T-cell (primary cell): ENCODE measurements at regions not wholly inside any gene's neighbourhood (a gene's known extent, or its start where the extent isn't known, plus 50 kb on each side); places are given as distances from the start of the nearest gene placed in this dataset.

Experiments used
- ATAC-seq, 4 experiments: fragments of 200-7000 bp in 3 of 4; fragments of 150-1000 bp in 1 of 4; cut with Tn5 transposase; replicated peaks in 1 of 4; 1 replicate in 3 of 4; 2 replicates in 1 of 4; pipeline ENCODE4 v1.10.0; 2021; ENCODE audit warnings: moderate library complexity in 3 of 4, mild to moderate bottlenecking in 2 of 4, moderate number of reproducible peaks in 1 of 4
- CTCF ChIA-PET, 2 donors: fragments of 300-600 bp; sonication (Branson Sonifier 250); formaldehyde crosslinking; loops; one replicate each; lab custom pipeline; 2022; ENCODE audit warnings: antibody characterized with exemption in 2 of 2; lab: Charles Lee
- POLR2A ChIA-PET, 2 donors: fragments of 300-600 bp; sonication (Branson Sonifier 250); formaldehyde crosslinking; loops; one replicate each; lab custom pipeline; 2022; ENCODE audit warnings: antibody characterized with exemption in 2 of 2; lab: Charles Lee
- DNase-seq, 35 experiments: peaks; one replicate each; pipeline versions ENCODE4 v3.0.0 to v3.0.0-alpha.2; 2013 to 2023
- H3K27ac ChIP-seq: one replicate; pipeline ENCODE4 v1.5.1; 2013; ENCODE audit warnings: low read length
- H3K27me3 ChIP-seq, 2 experiments: replicated peaks in 1 of 2; 1 replicate in 1 of 2; 2 replicates in 1 of 2; pipeline versions ENCODE4 v1.6.1 to v1.7.0; 2013; ENCODE audit warnings: low read length in 1 of 2, mixed read lengths in 1 of 2; ENCODE audit not compliant: control insufficient read depth in 2 of 2, insufficient read depth in 2 of 2; ENCODE audit errors: extremely low read depth in 1 of 2
- H3K36me3 ChIP-seq, 2 donors: 1 replicate in 1 of 2; 2 replicates in 1 of 2; pipeline versions ENCODE4 v1.6.1 to v1.7.0; 2013; ENCODE audit warnings: low read length in 1 of 2; ENCODE audit not compliant: control insufficient read depth in 2 of 2, insufficient read depth in 1 of 2; ENCODE audit errors: extremely low read depth in 1 of 2
- H3K4me1 ChIP-seq, 2 experiments: 1 replicate in 1 of 2; 2 replicates in 1 of 2; pipeline versions ENCODE4 v1.6.1 to v1.7.0; 2013; ENCODE audit warnings: low read length in 2 of 2, mixed read lengths in 1 of 2; ENCODE audit not compliant: insufficient read depth in 2 of 2, control insufficient read depth in 1 of 2; ENCODE audit errors: extremely low read depth in 1 of 2
- H3K4me3 ChIP-seq, 2 donors: 1 replicate in 1 of 2; 2 replicates in 1 of 2; pipeline versions ENCODE4 v1.5.1 to v1.7.0; 2013; ENCODE audit warnings: mild to moderate bottlenecking in 2 of 2, low read length in 1 of 2, moderate library complexity in 1 of 2; ENCODE audit not compliant: control insufficient read depth in 1 of 2; ENCODE audit errors: extremely low read depth in 1 of 2
- H3K9me3 ChIP-seq: 2 replicates; pipeline ENCODE4 v1.7.0; 2013
- H3K27ac Mint-ChIP-seq, 2 donors: one replicate each; pipeline ENCODE4 v1.8.0; 2020 to 2021; ENCODE audit warnings: mild to moderate bottlenecking in 2 of 2, mixed read lengths in 2 of 2
- H3K27me3 Mint-ChIP-seq, 2 donors: one replicate each; pipeline ENCODE4 v1.8.0; 2021 to 2022; ENCODE audit warnings: mixed read lengths in 2 of 2
- H3K36me3 Mint-ChIP-seq: one replicate; pipeline ENCODE4 v1.8.0; 2021; ENCODE audit warnings: mixed read lengths
- H3K4me1 Mint-ChIP-seq, 3 donors: one replicate each; pipeline ENCODE4 v1.8.0; 2020 to 2022; ENCODE audit warnings: mixed read lengths in 3 of 3, mild to moderate bottlenecking in 1 of 3
- H3K4me3 Mint-ChIP-seq, 3 donors: one replicate each; pipeline ENCODE4 v1.8.0; 2020 to 2022; ENCODE audit warnings: mild to moderate bottlenecking in 3 of 3, mixed read lengths in 3 of 3, moderate library complexity in 3 of 3
- H3K9me3 Mint-ChIP-seq, 3 donors: one replicate each; pipeline ENCODE4 v1.8.0; 2020 to 2022; ENCODE audit warnings: mixed read lengths in 3 of 3
- WGBS: methylation state at CpG from one replicate; pipeline ENCODE4 v1.1.5; 2013; ENCODE audit warnings: missing lambda C conversion rate; ENCODE audit not compliant: insufficient coverage; 5-methylcytosine and 5-hydroxymethylcytosine counted together

DNA sequence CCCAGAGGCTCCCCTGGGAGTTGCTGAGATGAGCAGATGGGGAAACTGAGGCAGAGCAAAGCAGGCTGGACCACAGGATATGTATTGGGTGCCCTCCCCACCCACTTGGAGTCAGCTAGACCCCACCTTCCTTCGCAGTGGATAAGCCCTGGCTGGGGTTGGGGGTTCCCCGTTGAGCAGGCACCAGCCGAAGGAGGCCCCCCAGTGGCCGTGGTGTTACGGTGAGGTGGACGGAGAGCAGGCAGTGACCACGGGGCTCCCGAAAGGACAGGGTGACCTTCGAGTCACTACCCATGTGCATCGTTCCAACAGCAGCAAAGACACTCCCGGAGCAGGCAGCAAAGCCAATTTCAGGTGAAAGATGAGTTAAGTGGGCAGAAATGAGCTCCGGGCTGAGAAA is 62.4 kb upstream of the ADGRE5 start:
- no peak overlapping the region for H3K27ac ChIP-seq
- H3K4me1 ChIP-seq, result no peaks in the 10 kb centered on the region
- no peaks in the 10 kb centered on the region for H3K36me3 ChIP-seq
- Mint-ChIP-seq H3K36me3 (no peaks in the 10 kb centered on the region), H3K4me1 (no peaks in the 10 kb centered on the region), H3K27ac (no peak overlapping the region), H3K4me3 (no peak overlapping the region), H3K27me3 (no peaks in the 10 kb centered on the region), H3K9me3 (no peaks in the 10 kb centered on the region)
- no peak for DNase-seq
- H3K4me3 ChIP-seq, result no peak overlapping the region
- CTCF ChIA-PET, result no interaction called here
- WGBS, result 52% methylated on average over 11 of the region's 12 CpGs
- POLR2A ChIA-PET, result no interaction called here
- H3K27me3 ChIP-seq, result no peaks in the 10 kb centered on the region
- H3K9me3 ChIP-seq, result no peaks in the 10 kb centered on the region
- ATAC-seq, result no peak

- H3K36me3 Mint-ChIP-seq, result no peaks in the 10 kb centered on the region
- H3K27ac Mint-ChIP-seq, result no peak overlapping the region
- Histone ChIP-seq H3K27me3 (no peaks in the 10 kb centered on the region), H3K27ac (no peak overlapping the region), H3K4me3 (no peak overlapping the region), H3K36me3 (no peaks in the 10 kb centered on the region), H3K4me1 (no peaks in the 10 kb centered on the region), H3K9me3 (no peaks in the 10 kb centered on the region)
- CTCF ChIA-PET, result interaction anchor here in 1 of 2 donors (0.8 kb wide), 1 partner anchor 136 kb away, joined by 6 read pairs; no protein-coding TSS in a partner anchor
- POLR2A ChIA-PET, result no interaction called here
- H3K27me3 Mint-ChIP-seq, result no peaks in the 10 kb centered on the region
- DNase-seq, result no peak
- 100% methylated on average over 1 of the region's 21 CpGs for WGBS
- no peaks in the 10 kb centered on the region for H3K4me1 Mint-ChIP-seq
- no peaks in the 10 kb centered on the region for H3K9me3 Mint-ChIP-seq
- no peak overlapping the region for H3K4me3 Mint-ChIP-seq
- no peak for ATAC-seq
These were observed 64.1 kb upstream of the ADGRE5 start for GRCh38 chr19:14317157-14317556.

DNA sequence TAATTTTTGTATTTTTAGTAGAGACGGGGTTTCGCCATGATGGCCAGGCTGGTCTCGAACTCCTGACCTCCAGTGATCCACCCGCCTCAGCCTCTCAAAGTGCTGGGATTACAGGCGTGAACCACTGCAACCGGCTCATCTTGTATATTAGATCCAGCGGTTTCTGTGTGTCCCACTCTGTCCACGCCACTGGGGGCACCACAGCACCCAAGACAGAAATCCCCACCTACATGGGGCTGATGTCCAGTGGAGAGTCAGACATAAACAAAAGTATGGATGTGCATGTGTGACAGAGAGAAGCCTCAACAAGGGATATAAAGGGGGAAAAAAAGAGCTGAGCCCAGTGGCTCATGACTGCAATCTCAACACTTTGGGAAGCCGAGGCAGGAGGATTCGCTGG is 65.8 kb upstream of the ADGRE5 start:
- no peaks in the 10 kb centered on the region for H3K36me3 ChIP-seq
- no peak overlapping the region for H3K27ac ChIP-seq
- WGBS, result 93% methylated on average over 6 of the region's 10 CpGs
- H3K4me1 Mint-ChIP-seq, result no peaks in the 10 kb centered on the region
- DNase-seq (no peak), ATAC-seq (no peak)
- H3K4me3 ChIP-seq, result no peak overlapping the region
- no peaks in the 10 kb centered on the region for H3K9me3 Mint-ChIP-seq
- H3K9me3 ChIP-seq, result no peaks in the 10 kb centered on the region
- H3K27me3 Mint-ChIP-seq, result no peaks in the 10 kb centered on the region
- CTCF ChIA-PET, result no interaction called here
- POLR2A ChIA-PET, result no interaction called here
- H3K4me3 Mint-ChIP-seq, result no peak overlapping the region
- no peaks in the 10 kb centered on the region for H3K4me1 ChIP-seq
- no peak overlapping the region for H3K27ac Mint-ChIP-seq
- H3K27me3 ChIP-seq, result no peaks in the 10 kb centered on the region
- H3K36me3 Mint-ChIP-seq, result no peaks in the 10 kb centered on the region

DNA sequence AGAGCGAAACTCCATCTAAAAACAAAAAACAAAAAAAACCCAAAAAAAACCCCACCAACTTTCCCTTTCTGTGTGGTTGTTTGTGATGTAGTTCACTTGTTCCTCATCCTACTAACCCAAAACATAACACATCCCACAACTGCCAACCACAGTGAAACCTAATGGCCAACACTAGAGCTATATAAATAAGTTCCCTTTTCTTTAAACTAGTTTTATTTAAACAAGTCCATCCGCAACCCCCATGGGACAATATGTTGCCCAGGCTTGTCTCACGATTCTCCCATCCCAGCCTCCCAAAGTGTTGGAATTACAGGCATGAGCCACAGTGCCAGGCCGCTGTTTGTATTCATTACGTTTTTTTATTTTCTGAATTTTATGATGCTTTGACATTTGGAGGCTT is 71.2 kb upstream of the ADGRE5 start:
- Mint-ChIP-seq H3K27me3 (no peaks in the 10 kb centered on the region), H3K4me3 (no peak overlapping the region), H3K4me1 (peaks cover 0 to 10% (median 7%) of the 10 kb centered on the region in 3 donors), H3K27ac (no peak overlapping the region), H3K9me3 (peaks cover 0 to 7% (median 0%) of the 10 kb centered on the region in 3 donors), H3K36me3 (peaks cover 11% of the 10 kb centered on the region)
- WGBS, result 85% methylated on average over 4 of the region's 5 CpGs
- DNase-seq (no peak), ATAC-seq (no peak)
- Histone ChIP-seq H3K9me3 (no peaks in the 10 kb centered on the region), H3K4me3 (no peak overlapping the region), H3K4me1 (peaks cover 0 to 4% of the 10 kb centered on the region in 2 experiments), H3K36me3 (no peaks in the 10 kb centered on the region), H3K27me3 (no peaks in the 10 kb centered on the region), H3K27ac (no peak overlapping the region)
- POLR2A ChIA-PET, result no interaction called here
- CTCF ChIA-PET, result interaction anchor here in 1 of 2 donors (0.6 kb wide), 1 partner anchor 1352 kb away, joined by 4 read pairs; no protein-coding TSS in a partner anchor

GRCh38 chr19:14305706-14306105 is 75.5 kb upstream of the ADGRE5 start:
- Mint-ChIP-seq H3K27me3 (no peaks in the 10 kb centered on the region), H3K9me3 (peaks cover 0 to 7% (median 0%) of the 10 kb centered on the region in 3 donors), H3K36me3 (peaks cover 11% of the 10 kb centered on the region), H3K4me3 (no peak overlapping the region), H3K27ac (no peak overlapping the region), H3K4me1 (peaks cover 0 to 10% (median 7%) of the 10 kb centered on the region in 3 donors)
- ChIA-PET CTCF (no interaction called here), POLR2A (no interaction called here)
- peaks cover 0 to 8% of the 10 kb centered on the region in 2 experiments for H3K27me3 ChIP-seq
- no peak overlapping the region for H3K4me3 ChIP-seq
- H3K9me3 ChIP-seq, result no peaks in the 10 kb centered on the region
- ATAC-seq, result no peak
- 80% methylated on average over 4 of the region's 6 CpGs for WGBS
- no peak for DNase-seq
- no peaks in the 10 kb centered on the region for H3K36me3 ChIP-seq
- H3K27ac ChIP-seq, result no peak overlapping the region
- H3K4me1 ChIP-seq, result peaks cover 0 to 4% of the 10 kb centered on the region in 2 experiments

- POLR2A ChIA-PET, result interaction anchor here in 1 of 2 donors (0.5 kb wide), 1 partner anchor 461 kb away, joined by 7 read pairs; no protein-coding TSS in a partner anchor
- no peaks in the 10 kb centered on the region for H3K4me1 Mint-ChIP-seq
- WGBS, result 90% methylated on average over 3 of the region's 6 CpGs
These were observed 80.1 kb upstream of the ADGRE5 start for GRCh38 chr19:14301150-14301549.

More at GRCh38 chr19:14301150-14301549, 80.1 kb upstream of the ADGRE5 start:
- Mint-ChIP-seq H3K9me3 (no peaks in the 10 kb centered on the region), H3K36me3 (no peaks in the 10 kb centered on the region), H3K27me3 (peaks cover 0 to 1% of the 10 kb centered on the region in 2 donors), H3K27ac (no peak overlapping the region), H3K4me3 (no peak overlapping the region)
- H3K27me3 ChIP-seq, result peaks cover 0 to 13% of the 10 kb centered on the region in 2 experiments
- no peaks in the 10 kb centered on the region for H3K4me1 ChIP-seq
- H3K36me3 ChIP-seq, result no peaks in the 10 kb centered on the region
- ATAC-seq (no peak), DNase-seq (no peak)
- no peak overlapping the region for H3K27ac ChIP-seq
- no peak overlapping the region for H3K4me3 ChIP-seq
- CTCF ChIA-PET, result interaction anchor here in 1 of 2 donors (0.6 kb wide), 1 partner anchor 419 kb away, joined by 3 read pairs; no protein-coding TSS in a partner anchor
- H3K9me3 ChIP-seq, result no peaks in the 10 kb centered on the region
